NCI-H2107 treated with DMSO at 0.1 percent for 48 hours (cell line): ENCODE measurements at regions not wholly inside any gene's neighbourhood (a gene's known extent, or its start where the extent isn't known, plus 50 kb on each side); places are given as distances from the start of the nearest gene placed in this dataset.
"Not testable (repeated sequence)": the region's sequence is repeated elsewhere in the genome, so short reads cannot be mapped to it uniquely, and the experiment has no call there.

Experiments used
- DNase-seq: peaks from one replicate; lab custom pipeline; 2025; ENCODE audit not compliant: unreplicated experiment; lab: John Stamatoyannopoulos, UW

DNA sequence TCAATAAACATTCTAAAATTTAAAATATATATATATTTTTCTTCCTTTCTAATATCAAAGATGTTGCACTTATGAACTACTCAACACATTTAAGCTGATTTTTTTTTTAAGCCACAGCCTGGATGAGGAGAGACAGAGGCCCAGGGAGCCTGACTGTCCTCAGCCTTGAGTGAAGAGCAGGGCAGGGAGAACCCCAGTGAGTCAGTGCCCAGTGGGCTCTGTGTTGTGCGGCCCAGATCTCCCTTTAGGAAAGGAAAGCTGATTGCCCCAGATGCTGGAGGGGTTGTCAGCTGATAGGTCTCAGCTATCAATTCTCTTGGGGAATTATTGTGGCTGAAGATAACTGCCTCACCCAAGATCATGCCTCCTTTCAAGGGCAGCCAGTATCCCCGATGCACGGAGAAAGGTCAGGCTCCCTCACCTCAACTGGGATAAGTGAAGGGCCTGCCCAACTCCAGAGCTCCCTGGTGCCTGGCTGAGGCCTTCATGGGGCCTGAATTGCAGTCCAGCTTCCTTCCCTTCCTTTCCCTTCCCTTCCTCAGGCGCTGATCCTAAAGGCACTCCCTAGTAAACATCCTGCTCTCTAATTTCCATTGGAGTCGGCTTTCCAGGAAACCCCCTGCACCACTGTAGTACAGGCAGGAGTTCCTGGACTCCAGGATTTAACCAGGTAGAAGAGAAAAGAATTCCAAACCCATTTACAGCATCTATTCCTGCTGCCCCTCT lies 106.9 kb upstream of the ATL2 start:
- DNase-seq: no peak

DNA sequence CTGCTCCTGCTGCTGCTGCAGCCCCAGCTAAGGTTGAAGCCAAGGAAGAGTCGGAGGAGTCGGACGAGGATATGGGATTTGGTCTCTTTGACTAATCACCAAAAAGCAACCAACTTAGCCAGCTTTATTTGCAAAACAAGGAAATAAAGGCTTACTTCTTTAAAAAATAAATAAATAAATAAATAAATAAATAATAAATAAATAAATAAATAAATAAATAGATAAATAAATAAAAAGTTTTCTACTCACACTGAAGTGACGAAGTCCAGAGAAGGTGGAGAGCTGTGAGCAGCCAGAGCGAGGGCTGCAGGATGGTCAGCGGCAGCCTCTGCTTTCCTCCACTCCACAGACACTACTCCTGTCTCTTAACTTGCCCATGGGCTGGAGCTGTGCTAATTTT lies 105.6 kb upstream of the ATL2 start:
- DNase-seq: not testable (repeated sequence)

DNA sequence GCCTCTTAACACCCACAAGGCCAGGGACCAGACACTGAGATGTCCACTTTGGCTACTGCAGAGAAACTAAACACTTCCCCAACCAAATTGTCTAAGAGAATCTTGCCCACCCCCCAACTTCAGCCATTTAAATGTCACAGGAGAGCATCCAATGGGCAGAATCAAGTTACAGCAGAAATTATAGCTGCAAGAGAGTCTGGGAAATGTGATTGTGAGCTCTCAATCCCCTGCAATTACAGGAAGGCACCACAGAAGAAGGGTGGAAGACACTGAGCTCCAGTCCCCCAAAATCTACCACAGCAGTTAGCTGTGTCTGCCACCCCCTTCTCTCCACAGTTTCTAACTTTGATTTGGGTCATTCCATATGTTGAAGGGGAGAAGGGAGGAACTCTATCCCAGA lies 103.5 kb upstream of the ATL2 start:
- DNase-seq: no peak

DNA sequence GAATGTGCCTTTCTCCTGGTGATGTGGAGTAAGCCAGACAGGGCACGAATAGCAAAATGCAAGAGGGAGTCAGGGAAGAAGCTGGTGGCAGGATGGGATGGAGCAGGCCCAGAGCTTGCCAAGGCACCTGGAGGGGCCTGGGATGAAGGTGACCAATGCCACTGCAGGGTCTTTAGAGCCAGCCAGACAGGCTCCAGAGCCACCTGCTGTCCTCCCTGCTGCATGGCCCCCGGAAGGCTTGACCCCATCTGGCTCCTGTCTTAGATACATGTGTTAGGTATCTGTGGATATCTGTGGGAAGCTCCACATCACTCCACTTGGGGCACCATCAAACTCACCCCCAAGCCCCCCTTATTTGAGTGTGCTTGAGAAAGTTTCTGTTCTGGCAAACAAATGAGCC lies 99.9 kb upstream of the ATL2 start:
- DNase-seq: no peak

DNA sequence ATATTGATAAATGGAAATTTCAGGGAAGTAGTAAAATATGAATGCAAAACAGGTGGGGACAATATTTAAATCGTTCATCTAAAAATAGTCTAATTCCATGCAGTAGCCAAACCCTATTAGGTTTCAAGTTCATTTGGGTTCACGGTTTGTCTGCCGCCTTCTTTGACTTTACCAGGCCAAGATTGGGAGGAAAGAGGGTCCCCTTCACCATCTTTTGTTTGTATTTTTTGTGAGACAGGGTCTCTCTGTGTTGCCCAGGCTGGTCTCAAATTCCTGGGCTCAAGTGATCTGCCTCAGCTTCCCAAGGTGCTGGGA lies 98.5 kb upstream of the ATL2 start:
- DNase-seq: no peak

DNA sequence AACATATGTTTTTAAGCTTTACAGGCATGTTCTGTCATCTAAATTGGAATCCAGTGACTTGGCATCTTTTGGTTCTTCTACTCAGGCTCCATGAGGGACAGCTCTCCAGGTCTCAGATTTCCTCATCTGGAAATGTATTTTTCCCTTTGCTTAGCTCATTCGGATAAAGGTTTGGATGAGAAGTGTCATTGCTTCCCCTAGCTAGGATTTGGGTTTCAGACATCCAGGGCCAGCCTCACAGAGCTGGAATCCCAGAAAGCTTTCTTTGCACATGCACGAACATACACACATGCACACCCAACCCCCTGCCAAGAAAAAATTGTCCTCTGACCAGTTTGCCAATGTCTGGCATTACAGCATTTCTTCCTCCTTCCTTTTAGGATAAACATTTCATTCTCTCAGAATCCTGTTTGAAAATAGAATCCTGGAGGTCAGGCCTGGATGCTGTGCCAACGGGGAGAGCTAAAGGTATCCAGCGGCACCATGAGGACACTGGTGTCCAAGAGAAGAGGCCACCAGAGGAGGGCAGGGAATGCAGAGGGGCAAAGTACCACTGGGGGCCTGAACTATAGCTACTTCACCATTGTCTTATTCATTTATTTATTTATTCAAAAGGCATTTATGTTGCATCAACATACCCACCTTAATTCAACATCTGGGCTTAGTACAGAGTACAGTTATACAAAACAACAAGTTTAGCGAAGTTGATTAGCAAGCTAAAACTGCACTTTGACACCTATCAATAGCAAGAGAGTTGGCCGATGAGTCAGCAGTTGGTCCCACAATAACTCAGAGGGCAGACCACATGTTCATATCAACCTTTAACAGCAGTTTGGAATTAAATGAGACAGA lies 97.9 kb upstream of the ATL2 start:
- no peak for DNase-seq

DNA sequence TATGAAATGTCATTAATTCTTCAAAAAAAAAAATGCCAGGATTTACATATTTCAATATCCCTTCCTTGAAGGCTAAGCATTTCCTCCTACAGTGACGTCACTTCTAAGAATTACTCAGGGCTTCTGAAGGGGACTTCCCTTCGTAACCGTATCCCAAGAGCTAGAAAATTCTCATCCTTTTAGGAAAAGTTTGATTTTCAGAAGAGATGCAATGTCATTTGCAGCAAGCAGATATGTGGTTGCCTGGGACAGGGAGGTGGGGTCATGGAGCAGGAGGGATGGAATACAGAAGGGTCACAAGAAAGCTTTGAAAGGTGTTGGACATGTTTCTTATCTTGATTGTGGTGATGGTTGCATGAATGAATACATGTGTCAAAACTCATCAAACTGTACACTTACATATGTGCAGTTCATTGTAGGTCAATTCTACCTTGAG lies 97.0 kb upstream of the ATL2 start:
- DNase-seq: no peak

DNA sequence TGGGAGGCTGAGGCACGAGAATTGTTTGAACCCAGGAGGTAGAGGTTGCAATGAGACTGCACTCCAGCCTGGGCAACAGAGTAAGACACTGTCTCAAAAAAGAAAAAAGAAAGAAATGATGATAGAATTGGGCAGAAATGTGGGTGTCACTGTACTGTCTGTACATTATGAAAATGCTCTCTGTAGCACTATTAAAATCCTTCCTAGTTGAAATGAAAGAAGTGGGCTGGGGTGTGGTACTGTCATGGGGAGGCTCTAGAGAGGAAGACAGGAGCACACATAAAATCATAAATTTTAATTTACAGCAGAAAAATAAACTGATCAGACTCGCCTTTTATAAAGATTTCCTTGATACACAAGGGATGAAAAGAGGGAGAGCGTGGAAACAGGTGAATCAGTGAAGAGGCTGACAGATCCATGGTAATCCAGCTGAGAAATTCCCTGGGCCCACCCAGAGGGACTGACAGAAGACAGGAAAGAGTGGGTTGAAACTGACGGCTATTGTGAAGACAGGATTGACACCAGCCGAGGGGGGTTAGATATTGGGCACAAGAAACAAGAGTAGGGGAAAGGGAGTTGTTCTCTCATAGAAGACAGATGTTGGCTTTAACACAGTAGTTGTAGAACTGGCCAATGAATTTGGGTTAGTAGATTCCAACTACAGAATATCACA lies 96.4 kb upstream of the ATL2 start:
- DNase-seq: no peak

DNA sequence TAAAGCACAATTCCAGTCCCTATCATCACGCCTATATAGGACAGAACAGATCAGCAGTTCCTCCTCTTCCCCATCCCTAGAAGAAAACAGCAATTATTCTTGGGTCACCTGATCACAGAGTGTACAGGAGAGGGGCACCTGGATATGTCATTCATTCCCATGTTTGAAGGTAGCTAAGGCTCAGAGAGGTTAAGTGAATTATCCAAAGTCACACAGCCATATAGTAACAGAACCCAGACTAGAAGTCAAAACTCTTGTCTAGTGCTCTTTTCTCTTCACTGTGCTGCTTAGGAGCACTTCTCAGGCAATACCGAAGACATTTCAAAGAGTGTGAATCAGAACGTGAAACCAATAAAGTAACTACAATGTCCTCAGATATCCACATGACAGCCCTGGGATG lies 93.0 kb upstream of the ATL2 start:
- DNase-seq: no peak

DNA sequence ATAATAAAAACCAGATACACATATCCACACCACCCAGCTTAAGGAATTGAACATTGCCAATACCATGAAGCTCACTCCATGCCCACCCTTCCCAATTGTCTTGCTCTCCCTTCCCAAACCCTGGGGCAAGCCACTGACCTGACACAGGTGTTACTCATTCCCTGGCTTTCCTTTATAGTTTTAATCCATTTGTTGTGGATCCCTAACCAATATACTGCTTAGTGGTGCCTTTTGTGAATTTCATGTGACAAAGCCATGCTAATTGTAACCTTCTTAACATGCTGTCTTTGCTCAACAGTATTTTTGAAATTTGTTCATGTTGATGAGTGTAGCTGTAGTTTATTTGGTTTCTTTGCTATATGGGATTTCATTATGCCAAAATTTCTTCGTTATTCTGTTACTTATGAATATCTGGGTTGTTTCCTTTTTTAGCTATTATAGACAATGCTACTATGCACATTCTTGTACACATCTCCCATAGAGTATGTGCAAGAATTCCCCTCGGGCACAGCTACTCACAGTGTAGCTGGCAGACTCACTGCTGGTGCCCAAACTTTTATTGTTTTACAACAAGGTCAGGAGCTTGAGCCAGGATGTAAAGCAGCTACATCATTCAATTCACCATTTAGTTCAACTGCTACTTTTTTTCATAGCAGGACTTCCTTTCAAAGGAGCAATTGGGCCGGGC lies 90.8 kb upstream of the ATL2 start:
- no peak for DNase-seq

DNA sequence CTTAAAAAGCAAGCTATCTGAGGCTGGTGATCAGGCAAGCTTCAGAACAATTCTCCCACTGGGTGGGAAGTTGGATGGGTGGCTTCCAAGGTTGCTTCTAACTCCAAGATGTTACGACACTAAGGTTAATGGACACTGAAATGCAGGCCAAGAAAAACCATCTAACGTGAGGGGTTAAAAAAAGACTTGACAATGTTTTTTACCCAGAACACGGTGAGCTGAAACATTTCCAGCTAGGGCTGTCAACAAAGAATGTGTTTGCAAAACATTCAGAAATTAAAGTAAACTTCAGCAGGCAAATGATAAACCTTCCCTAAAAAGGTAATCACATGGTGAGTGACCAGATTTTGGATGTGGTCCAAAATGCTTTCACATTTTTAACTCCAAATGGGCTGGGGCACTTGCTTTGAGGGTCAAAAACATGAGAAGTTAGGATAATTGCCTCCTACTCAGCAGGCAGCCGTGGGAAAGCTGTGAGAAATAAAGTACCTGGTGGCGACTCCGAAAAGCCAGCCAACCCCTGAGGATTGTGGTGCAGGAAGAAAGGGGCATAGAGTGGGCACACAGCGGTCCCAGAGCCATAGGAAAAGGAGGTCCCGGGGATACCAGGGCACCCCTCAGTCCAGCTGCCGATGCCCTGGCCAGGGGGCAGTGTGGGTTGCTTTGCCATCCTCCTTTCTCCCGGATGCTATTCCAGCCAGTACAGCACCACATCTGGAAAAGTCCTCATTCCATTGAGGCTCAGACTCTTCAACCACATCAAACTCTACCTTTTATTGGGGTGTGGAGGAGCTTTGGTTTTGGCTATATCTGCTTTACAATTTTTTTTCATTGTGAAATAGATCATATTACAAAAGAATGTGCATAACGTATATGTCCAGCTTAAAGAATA lies 90.0 kb upstream of the ATL2 start:
- DNase-seq: no peak

DNA sequence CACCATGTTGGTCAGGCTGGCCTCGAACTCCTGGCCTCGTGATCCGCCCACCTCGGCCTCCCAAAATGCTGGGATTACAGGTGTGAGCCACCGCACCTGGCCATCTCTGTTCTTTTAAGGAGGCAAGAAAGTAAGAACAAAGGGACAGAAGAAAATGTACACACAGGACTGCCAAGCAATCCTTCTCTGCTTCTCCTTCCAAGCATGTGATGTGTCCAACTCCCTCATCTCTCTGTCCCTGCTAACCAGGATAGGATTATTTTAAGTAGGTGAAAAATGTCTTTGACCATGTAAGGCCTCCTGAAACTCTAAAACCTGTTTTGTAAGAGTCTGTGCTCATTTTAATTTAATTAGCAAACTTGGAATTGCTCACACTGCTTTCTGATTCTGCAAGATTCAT lies 89.3 kb upstream of the ATL2 start:
- no peak for DNase-seq

DNA sequence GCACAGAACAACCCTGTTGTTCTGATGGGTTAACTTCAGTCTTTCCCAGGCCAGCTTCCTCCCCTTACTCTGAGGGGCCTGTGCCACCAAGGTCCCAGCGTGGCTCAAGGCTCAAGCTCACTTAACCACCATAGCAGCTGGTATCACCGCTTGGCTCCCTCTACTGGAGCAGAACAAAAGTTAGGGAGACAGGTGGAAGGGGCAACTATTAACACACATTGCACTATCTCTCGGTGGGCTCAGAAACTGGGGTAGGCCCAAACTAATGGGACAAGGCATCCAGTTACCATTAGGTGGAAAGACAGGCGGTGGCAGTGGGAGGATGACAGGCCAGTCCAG lies 88.7 kb upstream of the ATL2 start:
- DNase-seq: no peak

DNA sequence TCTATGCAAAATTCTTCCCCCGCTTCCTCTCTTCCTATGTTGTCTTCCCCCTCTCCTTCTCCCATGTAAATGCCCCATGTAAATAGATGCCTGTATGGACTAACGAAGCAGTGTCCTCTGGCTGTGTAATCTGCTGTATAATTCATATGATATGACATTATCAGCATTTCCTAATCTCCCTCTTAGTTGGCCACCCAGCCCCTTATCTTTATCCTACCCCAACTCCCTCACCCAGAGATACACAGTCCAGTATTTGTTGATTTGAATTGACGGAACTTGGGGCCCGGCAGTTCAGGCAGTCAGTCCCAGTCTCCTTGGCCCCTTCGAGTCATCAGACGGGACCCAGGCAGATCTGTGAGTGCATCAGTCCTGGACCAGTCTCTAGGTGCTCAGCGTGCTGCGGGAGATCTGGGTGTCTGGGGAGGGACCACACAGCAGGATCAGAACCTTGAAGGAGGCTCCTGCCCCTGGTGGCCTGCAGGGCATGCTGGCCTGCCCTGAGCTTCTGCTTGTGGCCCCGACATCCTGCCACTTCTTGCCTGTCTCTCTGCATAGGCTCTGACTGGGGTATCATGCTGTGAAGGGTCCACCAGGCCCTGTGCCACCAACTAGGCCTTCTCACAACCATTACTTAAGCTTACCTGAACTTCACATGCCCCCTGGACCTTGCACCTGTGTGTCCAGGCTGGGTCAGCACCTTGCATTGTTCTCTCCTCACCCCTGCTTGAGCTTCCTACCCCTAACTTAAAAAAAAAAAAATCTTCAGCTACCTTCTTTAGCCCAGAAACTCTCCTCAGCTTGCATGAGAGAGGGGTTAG lies 88.1 kb upstream of the ATL2 start:
- DNase-seq: no peak

DNA sequence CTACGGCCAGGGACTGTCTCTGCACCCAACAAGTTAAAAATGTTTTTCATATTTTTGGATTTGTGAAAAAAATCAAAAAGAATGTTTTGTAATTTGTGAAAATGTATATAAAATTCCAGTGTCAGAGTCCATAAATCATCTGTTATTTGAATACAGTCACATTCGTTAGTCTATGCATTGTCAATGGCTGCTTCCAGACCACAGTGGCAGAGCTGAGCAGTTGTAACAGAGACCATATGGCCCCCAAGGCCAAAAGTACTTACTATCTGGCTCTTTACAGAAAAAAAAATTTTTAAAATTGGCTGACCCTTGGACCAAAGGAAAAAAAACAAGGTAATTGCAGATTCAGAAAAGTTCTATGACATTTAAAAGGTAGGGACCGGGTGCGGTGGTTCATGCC lies 86.7 kb upstream of the ATL2 start:
- DNase-seq: no peak

DNA sequence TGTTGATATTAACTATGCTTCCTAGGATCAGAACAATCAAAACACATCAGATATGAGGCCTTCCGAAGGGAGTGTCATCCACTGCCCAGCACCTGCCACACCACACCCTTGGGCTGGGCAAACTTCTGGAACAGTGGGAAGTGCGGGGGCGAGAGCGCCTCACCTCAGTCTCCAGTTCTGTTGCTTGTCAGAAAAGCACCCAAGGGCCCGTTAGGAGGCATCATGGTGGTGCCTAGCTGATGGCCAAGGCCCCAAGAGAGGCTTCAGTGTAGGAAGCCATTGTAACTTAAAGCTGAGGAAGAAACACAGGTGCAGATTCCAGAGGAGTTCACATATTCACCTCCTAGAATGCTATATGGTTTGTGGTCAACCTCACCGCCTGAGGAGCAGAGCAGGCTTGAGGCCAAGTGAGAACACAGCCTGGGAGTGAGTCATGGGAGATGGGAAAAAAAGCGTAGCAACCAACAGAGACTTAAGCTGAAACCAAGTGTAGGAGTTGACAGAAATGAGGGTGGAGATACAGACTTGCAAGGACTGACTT lies 85.1 kb upstream of the ATL2 start:
- DNase-seq: no peak

DNA sequence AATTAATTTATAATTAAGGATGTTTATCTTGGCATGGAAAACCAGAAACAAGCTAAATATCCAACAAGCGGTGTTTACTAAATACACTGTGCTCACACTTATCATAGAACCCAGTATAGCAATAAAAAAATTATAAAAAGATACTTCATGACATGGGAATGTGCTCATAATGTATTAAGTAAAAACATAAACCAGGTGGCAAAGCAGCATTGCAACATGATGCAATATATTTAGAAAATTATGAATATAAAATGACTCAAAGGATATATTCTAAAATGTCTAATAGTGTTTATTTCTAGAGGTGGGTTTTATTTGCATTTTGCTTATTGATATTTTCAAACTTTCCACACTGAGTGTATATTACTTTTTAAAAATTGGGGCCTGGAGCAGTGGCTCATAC lies 84.4 kb upstream of the ATL2 start:
- DNase-seq: no peak

DNA sequence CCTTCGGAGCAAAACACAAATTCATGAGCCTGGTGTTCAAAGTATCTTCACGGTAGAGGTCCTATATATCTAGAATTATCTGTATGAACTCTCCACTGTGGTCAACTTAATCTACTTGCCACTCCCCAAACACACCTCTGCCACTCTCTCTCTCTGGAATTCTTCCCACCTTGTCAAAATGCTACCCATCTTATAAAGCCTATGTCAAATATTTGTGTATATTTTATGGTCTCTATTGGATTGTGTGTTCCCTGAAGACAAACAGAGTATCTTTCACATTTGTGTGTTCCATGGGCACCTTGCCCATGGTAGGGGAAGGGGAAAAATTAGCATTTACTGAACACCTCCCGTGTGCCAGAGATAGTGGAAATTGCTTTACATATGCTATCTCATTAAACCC lies 83.2 kb upstream of the ATL2 start:
- DNase-seq: no peak

DNA sequence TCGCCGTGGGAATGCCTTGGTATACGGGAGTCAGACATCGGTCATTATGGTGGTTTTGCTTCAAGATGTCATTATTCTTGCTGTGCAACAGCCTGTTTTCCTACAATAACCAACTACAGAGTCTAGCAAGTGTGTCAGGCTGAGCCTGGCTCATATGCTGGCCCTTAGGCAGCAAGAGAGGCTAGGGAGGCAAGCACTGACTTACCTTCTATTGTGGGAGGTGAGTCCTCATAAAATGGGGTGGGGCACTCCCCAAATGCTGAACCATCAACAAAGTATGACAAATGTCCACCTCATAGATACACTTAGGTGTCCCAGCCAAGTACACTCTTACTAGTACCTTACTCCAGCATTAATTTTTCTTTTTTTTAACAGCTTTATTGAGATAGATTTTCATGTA lies 77.0 kb upstream of the ATL2 start:
- no peak for DNase-seq

DNA sequence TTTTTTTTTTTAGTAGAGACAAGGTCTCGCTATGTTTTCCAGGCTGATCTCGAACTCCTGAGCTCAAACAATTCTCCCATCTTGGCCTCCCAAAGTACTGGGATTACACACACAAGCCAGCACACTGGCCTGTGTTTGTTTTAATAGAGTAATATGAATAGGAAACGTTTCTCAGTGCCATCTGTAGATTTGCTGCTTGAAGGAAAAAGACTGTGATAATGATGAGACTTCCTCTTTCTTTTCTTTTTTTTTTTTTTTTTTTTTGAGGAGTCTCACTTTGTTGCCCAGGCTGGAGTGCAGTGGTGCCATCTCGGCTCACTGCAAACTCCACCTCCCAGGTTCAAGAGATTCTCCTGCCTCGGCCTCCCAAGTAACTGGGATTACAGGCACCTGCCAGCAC lies 74.7 kb upstream of the ATL2 start:
- DNase-seq: not testable (repeated sequence)
